Activated CD8-positive, alpha-beta T cell treated with anti-CD3 and anti-CD28 coated beads for 36 hours (primary cell): ENCODE measurements at regions not wholly inside any gene's neighbourhood (a gene's known extent, or its start where the extent isn't known, plus 50 kb on each side); places are given as distances from the start of the nearest gene placed in this dataset.

Experiments
- ATAC-seq: fragments of 200-7000 bp; cut with Tn5 transposase; one replicate; pipeline ENCODE4 v1.10.0; 2021; ENCODE audit warnings: mild to moderate bottlenecking, moderate library complexity
- CTCF ChIA-PET: fragments of 350-600 bp; sonication (Branson Sonifier 250); formaldehyde crosslinking; loops from one replicate; lab custom pipeline; 2021; ENCODE audit warnings: antibody characterized with exemption; lab: Charles Lee
- POLR2A ChIA-PET: fragments of 350-600 bp; sonication (Branson Sonifier 250); formaldehyde crosslinking; loops from one replicate; lab custom pipeline; 2021; ENCODE audit warnings: antibody characterized with exemption; lab: Charles Lee
- DNase-seq: peaks from one replicate; pipeline ENCODE4 v3.0.0-alpha.2; 2020
- H3K27ac Mint-ChIP-seq: one replicate; pipeline ENCODE4 v1.8.0; 2021; ENCODE audit warnings: mild to moderate bottlenecking, mixed read lengths
- H3K27me3 Mint-ChIP-seq: one replicate; pipeline ENCODE4 v1.8.0; 2021; ENCODE audit warnings: mixed read lengths
- H3K36me3 Mint-ChIP-seq: one replicate; pipeline ENCODE4 v1.8.0; 2021; ENCODE audit warnings: low read depth, mixed read lengths
- H3K4me1 Mint-ChIP-seq: one replicate; pipeline ENCODE4 v1.8.0; 2021; ENCODE audit warnings: low read depth, mixed read lengths
- H3K4me3 Mint-ChIP-seq: one replicate; pipeline ENCODE4 v1.8.0; 2021; ENCODE audit warnings: mild to moderate bottlenecking, moderate library complexity, mixed read lengths
- H3K9me3 Mint-ChIP-seq: one replicate; pipeline ENCODE4 v1.8.0; 2021; ENCODE audit warnings: mixed read lengths
- intact Hi-C: fragments of 100-400 bp; cut with micrococcal nuclease; formaldehyde crosslinking; loops from one replicate; pipeline ENCODE4 v1.10.0; 2022
- TF ChIP-seq, protein P1 (sequence below): fragments of 200-600 bp; IDR thresholded peaks from one replicate; pipeline ENCODE4 v1.8.0; 2022; ENCODE audit warnings: antibody characterized with exemption, mild to moderate bottlenecking

DNA sequence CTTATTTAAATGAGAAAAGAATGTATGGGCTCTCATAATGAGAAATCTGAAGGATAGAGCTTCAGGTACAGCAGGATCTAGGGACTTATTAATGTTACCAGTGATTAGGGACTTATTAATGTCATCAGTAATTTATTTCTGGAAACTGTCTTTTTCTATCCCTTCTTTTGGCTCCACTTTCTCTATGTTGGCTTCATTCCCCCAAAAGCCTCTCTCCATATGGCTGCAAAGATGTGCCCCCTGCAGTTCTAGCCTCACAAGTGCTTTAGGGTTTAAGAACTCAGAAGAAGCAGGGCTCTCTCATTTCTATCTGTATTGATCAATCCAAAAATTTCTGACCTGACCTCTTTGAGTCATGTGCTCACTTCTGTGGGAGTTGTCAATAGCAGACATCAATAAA lies 480.9 kb downstream of the TXNL1 start:
- H3K4me1 Mint-ChIP-seq = no peaks in the 10 kb centered on the region
- DNase-seq (no peak), ATAC-seq (no peak)
- ChIA-PET POLR2A (no interaction called here), CTCF (no interaction called here)
- intact Hi-C loops = no loop called here
- no peaks in the 10 kb centered on the region for H3K9me3 Mint-ChIP-seq
- TF ChIP-seq, protein P1, sequence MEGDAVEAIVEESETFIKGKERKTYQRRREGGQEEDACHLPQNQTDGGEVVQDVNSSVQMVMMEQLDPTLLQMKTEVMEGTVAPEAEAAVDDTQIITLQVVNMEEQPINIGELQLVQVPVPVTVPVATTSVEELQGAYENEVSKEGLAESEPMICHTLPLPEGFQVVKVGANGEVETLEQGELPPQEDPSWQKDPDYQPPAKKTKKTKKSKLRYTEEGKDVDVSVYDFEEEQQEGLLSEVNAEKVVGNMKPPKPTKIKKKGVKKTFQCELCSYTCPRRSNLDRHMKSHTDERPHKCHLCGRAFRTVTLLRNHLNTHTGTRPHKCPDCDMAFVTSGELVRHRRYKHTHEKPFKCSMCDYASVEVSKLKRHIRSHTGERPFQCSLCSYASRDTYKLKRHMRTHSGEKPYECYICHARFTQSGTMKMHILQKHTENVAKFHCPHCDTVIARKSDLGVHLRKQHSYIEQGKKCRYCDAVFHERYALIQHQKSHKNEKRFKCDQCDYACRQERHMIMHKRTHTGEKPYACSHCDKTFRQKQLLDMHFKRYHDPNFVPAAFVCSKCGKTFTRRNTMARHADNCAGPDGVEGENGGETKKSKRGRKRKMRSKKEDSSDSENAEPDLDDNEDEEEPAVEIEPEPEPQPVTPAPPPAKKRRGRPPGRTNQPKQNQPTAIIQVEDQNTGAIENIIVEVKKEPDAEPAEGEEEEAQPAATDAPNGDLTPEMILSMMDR = no peak
- no peaks in the 10 kb centered on the region for H3K27me3 Mint-ChIP-seq
- H3K27ac Mint-ChIP-seq = no peak overlapping the region
- no peaks in the 10 kb centered on the region for H3K36me3 Mint-ChIP-seq
- H3K4me3 Mint-ChIP-seq = no peak overlapping the region

DNA sequence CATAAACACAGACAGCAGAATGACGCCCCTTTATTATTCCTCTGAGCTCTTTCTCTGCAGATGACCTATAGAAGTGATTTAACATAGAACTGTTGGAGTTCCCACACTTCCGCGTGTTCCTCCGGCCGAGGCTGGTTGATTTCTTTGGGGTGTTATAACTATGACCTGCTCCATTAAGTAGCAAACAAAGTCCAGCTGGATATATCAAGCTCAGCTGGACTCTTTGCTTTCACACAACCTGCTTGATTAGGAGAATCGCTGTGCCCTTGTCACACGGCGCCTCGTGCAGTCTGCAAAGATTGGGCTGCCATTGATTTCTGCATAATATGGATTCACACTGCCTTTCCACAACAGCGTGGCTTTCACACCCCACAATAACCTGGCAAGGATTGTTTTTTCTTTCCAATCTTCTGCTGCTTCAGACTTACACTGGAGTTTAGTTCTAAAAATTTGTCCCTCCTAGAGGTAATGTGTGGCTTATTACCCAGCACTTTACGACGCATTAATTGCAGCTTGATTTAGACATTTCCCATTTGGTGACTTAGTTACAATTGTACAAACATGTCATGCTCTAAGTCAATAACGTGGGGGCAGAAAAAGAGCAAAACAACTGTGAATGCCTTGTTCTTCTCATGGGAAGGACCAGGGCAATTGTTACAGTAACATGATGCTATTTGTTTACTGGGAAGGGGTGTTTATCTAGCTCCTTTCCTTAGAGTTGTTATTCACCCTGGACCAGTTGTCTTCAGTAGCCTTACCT lies 485.7 kb downstream of the TXNL1 start:
- TF ChIP-seq, protein P1 = no peak
- Mint-ChIP-seq H3K27me3 (no peaks in the 10 kb centered on the region), H3K4me1 (no peaks in the 10 kb centered on the region), H3K9me3 (no peaks in the 10 kb centered on the region), H3K4me3 (no peak overlapping the region), H3K27ac (no peak overlapping the region), H3K36me3 (no peaks in the 10 kb centered on the region)
- ChIA-PET CTCF (no interaction called here), POLR2A (no interaction called here)
- no peak for DNase-seq
- no peak for ATAC-seq
- intact Hi-C loops = no loop called here

DNA sequence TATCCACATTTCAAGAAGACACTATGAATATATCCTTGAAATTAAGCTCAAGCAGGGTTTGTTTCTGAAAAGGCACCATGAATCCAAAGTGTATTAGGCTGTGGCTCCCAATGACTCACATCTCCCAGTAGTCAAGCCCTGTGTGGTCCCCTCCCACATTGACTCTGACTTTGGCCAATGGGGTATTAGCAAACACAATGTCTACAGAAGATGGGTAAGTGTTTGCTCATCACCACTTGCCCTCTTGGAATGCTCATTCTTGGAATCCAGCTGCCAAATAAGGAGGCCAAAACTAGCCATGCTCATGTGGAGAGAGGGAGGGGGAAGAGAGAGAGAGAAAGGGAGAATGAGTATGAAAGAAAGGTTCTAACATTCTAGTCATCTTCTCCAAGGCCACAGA lies 490.0 kb downstream of the TXNL1 start:
- ATAC-seq (peak; percentile 77), DNase-seq (peak; percentile 12)
- intact Hi-C loops = no loop called here
- Mint-ChIP-seq H3K9me3 (no peaks in the 10 kb centered on the region), H3K36me3 (no peaks in the 10 kb centered on the region), H3K27me3 (no peaks in the 10 kb centered on the region), H3K27ac (no peak overlapping the region), H3K4me3 (no peak overlapping the region), H3K4me1 (no peaks in the 10 kb centered on the region)
- ChIA-PET POLR2A (no interaction called here), CTCF (no interaction called here)
- TF ChIP-seq, protein P1 = no peak

DNA sequence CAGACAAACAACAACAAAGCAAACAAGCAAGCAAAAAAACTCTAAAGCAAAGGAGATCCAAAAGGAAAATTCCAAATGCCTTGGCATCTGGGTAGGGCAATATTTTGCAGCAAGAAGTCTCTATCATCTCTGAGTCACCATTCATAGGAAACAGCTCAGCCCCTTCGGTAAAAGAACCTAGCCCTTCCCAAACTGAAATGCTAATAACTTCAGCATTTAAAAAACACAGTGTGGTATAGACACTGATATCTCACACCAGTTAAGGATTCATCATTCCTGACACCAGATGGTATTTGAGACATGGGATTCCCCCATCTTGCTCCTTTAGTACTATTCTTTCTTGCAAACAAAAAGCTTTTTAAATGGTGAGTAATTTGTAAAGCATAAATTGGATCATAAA lies 491.8 kb downstream of the TXNL1 start:
- H3K9me3 Mint-ChIP-seq = no peaks in the 10 kb centered on the region

DNA sequence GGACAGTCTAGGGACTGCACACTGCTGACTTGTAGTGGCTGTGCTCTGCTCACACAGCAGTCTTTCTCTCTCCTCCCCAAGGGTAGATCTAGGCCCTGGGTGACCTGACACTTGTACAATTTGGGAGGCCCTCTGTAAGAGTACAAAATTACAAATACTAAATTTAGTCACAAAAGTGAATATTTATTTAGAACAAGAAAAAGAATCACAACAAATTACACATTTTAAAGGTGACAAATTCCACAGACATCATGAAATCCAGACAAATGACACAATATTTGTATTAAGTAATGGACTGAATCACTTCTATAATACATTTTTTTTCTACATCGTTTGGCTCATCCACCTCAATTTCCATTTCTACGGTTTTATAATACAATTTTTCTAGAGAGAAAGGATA lies 496.4 kb downstream of the TXNL1 start:
- no peaks in the 10 kb centered on the region for H3K27me3 Mint-ChIP-seq
- CTCF ChIA-PET = no interaction called here

More for the DNA sequence above, 491.8 kb downstream of the TXNL1 start:
- no peak for DNase-seq
- H3K4me3 Mint-ChIP-seq = no peak overlapping the region
- no peak overlapping the region for H3K27ac Mint-ChIP-seq
- intact Hi-C loops = no loop called here
- ChIA-PET CTCF (no interaction called here), POLR2A (no interaction called here)
- no peak for ATAC-seq
- H3K27me3 Mint-ChIP-seq = no peaks in the 10 kb centered on the region
- no peaks in the 10 kb centered on the region for H3K4me1 Mint-ChIP-seq
- TF ChIP-seq, protein P1 = no peak
- no peaks in the 10 kb centered on the region for H3K36me3 Mint-ChIP-seq

More for the DNA sequence above, 496.4 kb downstream of the TXNL1 start:
- TF ChIP-seq, protein P1 = no peak
- DNase-seq = no peak
- ATAC-seq = no peak
- H3K27ac Mint-ChIP-seq = no peak overlapping the region
- H3K4me3 Mint-ChIP-seq = no peak overlapping the region
- H3K36me3 Mint-ChIP-seq = no peaks in the 10 kb centered on the region
- intact Hi-C loops = no loop called here
- no peaks in the 10 kb centered on the region for H3K9me3 Mint-ChIP-seq
- POLR2A ChIA-PET = no interaction called here
- no peaks in the 10 kb centered on the region for H3K4me1 Mint-ChIP-seq
